Superior temporal gyrus (tissue), 1 donor: ENCODE measurements at regions not wholly inside any gene's neighbourhood (a gene's known extent, or its start where the extent isn't known, plus 50 kb on each side); places are given as distances from the start of the nearest gene placed in this dataset.
A peak's percentile ranks its signal among the peaks of the same experiment; 100 is the strongest.

Experiments used
- DNase-seq: peaks from one replicate; pipeline ENCODE4 v3.0.0-alpha.2; 2016; ENCODE audit errors: extremely low spot score

DNA sequence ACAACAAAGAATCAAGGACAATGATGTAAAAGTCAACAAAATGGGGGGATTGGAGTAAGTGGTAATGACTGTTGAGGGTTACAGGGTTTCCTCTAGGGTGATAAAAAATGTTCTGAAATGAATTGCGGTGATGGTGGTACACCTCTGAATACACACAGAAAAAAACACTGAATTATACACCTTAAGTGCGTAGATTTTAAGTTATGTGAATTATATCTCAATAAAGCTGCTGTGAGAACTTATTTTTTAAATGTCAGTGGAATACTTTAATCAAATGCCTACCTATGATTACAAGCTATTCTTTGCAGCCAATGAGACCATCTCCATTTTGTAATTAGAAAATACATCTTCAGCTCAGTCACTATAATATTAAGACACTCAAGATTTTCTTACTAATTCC, 53.5 kb downstream of the ZNF608 start:
- DNase-seq = no peak

- no peak for DNase-seq
These were observed 54.1 kb downstream of the ZNF608 start for GRCh38 chr5:124692324-124692723.

GRCh38 chr5:124689653-124690052, 56.8 kb downstream of the ZNF608 start:
- DNase-seq = no peak

- no peak for DNase-seq
These were observed 60.0 kb downstream of the ZNF608 start for GRCh38 chr5:124686239-124687004.

- no peak for DNase-seq
These were observed 61.0 kb downstream of the ZNF608 start for GRCh38 chr5:124685404-124685930.

DNA sequence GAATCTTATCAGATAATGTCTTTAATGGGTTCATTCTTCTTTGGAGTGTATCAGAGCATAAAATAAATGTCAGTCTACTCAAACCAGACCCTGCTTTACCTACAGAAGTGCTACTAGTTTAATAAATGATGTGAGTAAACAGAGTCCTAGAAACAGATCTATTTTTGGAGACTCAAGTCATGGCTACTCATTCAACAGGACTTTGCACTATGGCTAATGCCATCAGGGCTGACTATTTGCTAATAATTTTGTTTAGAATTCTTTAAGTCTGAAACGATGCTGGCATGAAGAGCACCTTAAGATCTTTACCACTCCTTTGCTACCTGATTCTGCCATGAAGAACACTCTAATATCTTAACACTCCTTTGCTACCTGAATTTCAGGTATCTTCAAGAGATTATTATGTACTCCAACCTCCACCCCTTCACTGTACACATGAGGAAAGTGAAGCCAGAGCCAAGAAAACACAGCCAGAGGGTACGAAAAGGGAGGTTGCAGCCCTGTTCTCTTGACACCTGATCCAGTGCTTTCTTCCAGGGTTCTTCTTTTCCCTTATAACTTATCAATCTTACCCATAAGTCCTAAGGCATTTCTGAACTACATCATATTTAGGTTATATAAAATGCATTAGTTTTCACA, 62.4 kb downstream of the ZNF608 start:
- no peak for DNase-seq

- no peak for DNase-seq
These were observed 66.8 kb downstream of the ZNF608 start for GRCh38 chr5:124679578-124680199.

GRCh38 chr5:124678922-124679519, 67.4 kb downstream of the ZNF608 start:
- DNase-seq = no peak

- no peak for DNase-seq
These were observed 68.0 kb downstream of the ZNF608 start for GRCh38 chr5:124678468-124678867.

DNA sequence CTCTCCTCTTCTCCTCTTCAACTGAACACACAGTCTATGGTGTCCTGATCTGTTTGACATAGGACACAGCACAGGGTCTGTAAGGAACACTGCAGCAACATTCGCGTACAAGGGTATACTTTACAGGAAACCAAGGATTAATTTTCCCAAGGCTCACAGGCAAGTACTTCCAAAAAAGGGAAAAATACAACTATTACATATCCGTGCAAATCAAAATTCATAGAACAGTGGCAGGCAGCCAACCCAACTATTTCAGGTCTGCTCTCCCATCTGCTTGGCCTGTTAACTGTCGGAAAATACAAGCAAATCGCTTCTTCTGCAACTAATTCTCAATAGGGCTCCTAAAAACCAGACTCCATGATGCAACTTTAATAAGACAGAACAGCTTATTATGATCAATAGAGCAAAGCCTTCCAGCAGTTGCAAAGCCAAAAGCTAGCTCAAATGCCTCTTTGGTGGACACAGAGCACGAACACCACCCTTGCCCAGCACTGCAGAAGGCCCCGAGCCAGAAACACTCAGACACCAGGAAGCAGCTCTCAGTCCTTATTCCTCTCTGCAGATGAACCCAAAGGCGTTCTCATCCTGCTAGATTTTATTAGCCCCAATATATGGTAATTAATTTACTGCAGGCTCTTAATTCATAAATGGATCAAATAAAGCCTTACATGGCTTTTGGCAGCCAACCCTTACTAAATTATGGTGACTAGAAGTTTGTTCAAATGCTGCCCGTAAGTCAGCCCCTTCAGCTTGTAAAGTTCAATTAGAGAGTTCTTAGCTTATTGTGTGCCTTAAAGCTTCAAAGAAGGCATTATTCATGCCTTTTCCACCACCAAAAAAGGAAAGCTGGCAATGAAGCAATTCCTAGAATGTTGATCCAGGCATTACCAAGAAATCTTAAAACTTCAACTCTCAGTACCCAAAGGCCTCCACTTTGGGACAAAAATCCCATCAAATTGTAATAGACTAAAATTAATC, 68.8 kb downstream of the ZNF608 start:
- peak; percentile 81 for DNase-seq

DNA sequence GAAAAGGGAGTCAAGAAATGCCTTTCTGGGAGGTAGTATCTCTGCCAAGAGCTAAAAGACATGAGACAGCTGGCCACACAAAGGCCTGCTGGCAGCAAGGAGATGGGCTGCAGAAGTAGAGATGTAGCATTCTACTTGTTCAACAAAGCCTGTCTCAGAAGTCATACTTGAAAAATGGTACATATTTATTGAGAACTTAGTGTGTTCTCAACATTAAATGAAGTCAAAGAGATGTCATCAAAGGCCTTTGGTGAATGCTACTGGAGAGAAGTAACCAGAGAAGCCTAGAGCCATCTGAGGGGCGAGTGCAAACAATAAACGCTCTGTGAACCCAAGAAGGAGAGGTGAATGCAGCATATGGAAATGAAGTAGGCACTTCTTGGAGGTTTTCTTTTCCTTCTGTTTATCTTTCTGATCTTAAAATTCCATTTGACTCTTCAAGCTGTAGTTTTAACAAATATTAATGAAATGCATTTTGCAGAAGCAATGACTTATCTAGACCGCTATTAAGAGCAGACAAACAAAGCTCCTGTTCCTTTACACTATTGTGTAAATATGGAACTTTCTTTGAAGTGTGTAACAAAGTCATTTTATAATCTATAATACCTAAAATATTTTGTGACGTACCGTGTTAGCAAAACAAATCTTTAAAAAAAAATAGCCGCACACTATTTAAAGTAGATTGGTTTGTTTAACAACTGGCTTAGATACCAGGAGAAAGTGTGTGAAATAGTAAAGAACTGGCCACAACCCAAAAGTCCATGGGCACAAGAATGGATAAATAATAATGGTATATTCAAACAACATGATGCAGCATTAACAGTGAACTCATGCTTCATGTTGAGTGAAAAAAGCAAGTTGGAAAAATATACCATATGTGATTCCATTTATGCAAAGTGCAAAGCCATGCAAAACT, 70.2 kb downstream of the ZNF608 start:
- DNase-seq = no peak

GRCh38 chr5:124671193-124671592, 75.2 kb downstream of the ZNF608 start:
- DNase-seq = no peak

DNA sequence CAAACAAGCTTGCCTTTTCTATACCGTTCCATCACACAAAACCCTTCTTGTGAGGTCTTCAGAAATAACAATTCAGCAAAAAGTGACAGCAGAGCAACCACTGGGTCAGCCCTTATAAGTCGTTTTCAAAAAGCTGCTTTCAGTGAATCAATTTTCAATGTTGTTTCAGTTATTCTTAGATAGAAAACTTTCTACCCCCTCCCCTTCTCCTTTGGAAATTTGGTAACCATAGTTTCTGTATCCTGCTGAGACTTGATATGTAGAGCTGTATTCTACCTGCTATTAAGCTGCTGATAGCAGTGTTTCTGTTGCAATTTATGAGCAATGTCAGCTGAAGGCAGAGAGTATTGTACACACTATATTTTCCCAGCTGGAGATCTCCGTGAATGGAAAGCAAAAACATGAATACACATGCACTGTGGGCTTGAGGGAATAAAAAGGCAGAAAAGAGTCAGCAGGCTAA, 75.7 kb downstream of the ZNF608 start:
- DNase-seq = no peak

DNA sequence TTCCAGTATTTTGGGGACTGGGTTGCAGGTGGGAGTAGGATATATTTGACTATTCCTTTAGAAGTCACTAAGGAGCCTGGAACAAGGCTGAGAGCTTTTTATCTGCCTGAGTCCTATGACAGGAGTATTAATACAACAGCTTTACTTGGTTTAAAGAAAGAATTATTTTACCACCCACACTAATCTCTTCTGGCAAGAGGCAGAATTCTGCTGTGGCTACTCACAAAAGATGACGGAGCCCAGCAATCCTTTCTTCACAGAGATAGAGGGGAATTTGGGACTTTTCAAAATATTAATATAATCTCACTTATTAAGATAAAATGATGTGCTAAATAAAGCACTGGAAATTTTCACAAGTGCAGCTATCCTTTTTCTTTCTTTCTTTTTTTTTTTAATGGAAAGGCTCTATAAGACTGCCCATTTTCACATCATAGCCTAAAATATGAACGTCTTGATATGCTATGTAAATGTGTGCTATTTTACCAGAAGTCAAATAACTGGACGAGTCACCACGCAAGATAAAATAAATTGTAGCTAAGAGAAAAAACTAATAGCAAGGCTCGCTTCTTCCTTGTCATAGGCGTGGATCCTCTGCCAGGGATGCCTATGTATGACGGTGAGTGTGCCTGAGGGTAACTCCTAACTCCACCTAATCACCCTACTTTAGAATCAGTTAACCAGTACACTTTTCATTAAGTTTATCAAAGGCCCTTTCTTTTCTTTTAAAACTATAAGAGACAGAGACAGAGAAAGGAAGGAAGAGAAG, 76.3 kb downstream of the ZNF608 start:
- no peak for DNase-seq

DNA sequence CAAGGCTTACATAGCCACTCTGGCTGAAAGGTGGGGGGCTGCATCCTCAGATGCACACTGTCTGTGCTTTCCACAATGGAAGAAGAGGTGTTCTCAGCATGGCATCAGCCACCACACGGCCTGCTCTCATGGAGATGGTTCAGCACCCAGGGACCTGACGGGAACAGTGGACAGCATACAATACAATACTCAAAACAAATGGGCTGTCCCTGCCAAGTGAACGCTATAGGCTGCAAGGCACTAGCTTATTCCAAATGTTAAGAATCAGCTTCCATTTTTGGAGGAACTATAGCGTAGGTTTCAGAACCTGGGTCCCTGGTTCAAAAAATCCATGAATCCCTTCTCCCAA, 77.2 kb downstream of the ZNF608 start:
- no peak for DNase-seq

GRCh38 chr5:124668353-124669299, 77.8 kb downstream of the ZNF608 start:
- DNase-seq = no peak

DNA sequence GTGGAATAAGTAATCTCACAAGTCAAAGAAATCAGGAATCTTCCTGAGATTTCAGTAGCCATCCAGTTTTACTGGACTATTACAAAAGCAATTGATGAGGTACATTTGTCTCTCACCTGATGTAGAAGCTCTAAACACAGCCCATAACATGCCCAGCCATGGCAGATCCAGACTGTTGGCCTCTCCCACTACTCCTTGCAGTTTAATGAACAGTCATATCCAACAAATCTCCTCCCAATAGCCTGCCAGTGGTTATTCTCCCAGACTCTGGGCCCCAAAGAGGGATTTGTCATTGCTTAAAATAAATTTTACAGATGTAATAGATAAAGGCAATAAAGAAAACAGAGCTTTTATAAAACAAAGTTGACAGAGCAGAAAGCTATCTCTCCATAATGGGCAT, 80.8 kb downstream of the ZNF608 start:
- no peak for DNase-seq

DNA sequence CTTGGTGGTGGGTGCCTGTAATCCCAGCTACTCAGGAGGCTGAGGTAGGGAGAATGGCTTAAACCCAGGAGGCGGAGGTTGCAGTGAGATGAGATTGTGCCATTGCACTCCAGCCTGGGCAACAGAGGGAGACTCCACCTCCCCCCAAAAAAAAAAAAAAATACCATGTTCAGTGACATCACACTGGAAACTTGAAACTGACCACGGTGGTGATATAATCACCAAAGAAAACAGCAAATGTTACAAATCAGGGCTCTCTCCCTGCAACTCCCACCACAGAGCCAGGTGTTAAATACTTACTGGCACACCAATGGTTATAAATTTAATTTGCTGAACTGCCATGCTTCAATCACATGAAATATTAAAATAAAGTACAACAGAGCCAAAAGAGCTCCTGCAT, 81.4 kb downstream of the ZNF608 start:
- DNase-seq = no peak
